SK-N-SH (cell line): ENCODE measurements at regions not wholly inside any gene's neighbourhood (a gene's known extent, or its start where the extent isn't known, plus 50 kb on each side); places are given as distances from the start of the nearest gene placed in this dataset.

Source experiments
- EP300 ChIP-seq, 2 experiments: IDR thresholded peaks; 2 replicates each; pipeline versions ENCODE4 v1.4.0 to v1.6.1; 2012; ENCODE audit warnings: borderline replicate concordance in 1 of 2, low read depth in 1 of 2, low read length in 1 of 2
- GATA2 ChIP-seq: sonication (generic); formaldehyde crosslinking; IDR thresholded peaks from 2 replicates; pipeline ENCODE4 v1.5.0; 2020; ENCODE audit warnings: mild to moderate bottlenecking, missing genetic modification reagents
- JUND ChIP-seq: IDR thresholded peaks from 2 replicates; pipeline ENCODE4 v1.4.0; 2012
- NRF1 ChIP-seq: IDR thresholded peaks from 2 replicates; pipeline ENCODE4 v1.6.1; 2012; ENCODE audit warnings: low read depth, mild to moderate bottlenecking, low read length
- SMC3 ChIP-seq: IDR thresholded peaks from 2 replicates; pipeline ENCODE4 v1.6.1; 2012; ENCODE audit warnings: low read depth, low read length, improper control_type of control experiment
- TAF1 ChIP-seq: IDR thresholded peaks from 2 replicates; pipeline ENCODE4 v1.6.1; 2012; ENCODE audit warnings: low read depth, mild to moderate bottlenecking, low read length, moderate library complexity, borderline replicate concordance
- TF ChIP-seq, protein P1 (sequence below): IDR thresholded peaks from 2 replicates; pipeline ENCODE4; 2012
- TF ChIP-seq, protein P2 (sequence below): fragments of 200-600 bp; sonication (generic); IDR thresholded peaks from 2 replicates; pipeline ENCODE4 v1.6.1; 2017; ENCODE audit warnings: antibody characterized with exemption, mild to moderate bottlenecking, moderate library complexity
- TF ChIP-seq, protein P3 (sequence below): IDR thresholded peaks from 2 replicates; pipeline ENCODE4 v1.4.0; 2012; ENCODE audit warnings: low read depth, borderline replicate concordance
- TF ChIP-seq, protein P4 (sequence below): IDR thresholded peaks from 2 replicates; pipeline ENCODE4 v1.4.0; 2012; ENCODE audit warnings: low read depth

DNA sequence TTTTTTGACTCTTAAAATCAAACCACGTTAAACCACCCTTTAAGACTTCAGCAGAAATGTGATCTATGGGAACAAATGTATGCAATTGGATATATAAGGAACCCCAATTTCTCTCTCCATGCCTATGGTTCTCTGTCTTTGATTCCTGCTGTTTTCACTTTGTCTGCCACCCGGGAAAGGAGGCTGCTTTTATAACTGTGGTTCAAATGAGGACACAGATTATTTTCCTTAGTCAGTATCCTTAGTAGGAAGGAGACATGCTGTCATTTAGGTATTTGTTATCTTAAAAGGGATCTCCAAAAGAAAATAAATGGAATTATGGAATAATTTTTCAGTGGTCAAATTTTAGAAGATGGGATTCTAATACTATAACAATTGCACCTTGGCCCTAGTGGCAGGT lies 176.1 kb upstream of the NREP start:
- TF ChIP-seq, protein P1, sequence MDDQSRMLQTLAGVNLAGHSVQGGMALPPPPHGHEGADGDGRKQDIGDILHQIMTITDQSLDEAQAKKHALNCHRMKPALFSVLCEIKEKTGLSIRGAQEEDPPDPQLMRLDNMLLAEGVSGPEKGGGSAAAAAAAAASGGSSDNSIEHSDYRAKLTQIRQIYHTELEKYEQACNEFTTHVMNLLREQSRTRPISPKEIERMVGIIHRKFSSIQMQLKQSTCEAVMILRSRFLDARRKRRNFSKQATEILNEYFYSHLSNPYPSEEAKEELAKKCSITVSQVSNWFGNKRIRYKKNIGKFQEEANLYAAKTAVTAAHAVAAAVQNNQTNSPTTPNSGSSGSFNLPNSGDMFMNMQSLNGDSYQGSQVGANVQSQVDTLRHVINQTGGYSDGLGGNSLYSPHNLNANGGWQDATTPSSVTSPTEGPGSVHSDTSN, result peak; percentile 17; the same call in 1 of the 2 replicates
- TF ChIP-seq NRF1 (no peak), JUND (no peak), GATA2 (CRISPR knock-in tag) (no peak), EP300 (IDR thresholded peaks at IDR 0.05; ENCODE audit: borderline replicate concordance in 1 of 2, low read depth in 1 of 2, low read length in 1 of 2) (no peak; a peak in 2 of 4 replicates), SMC3 (no peak), TAF1 (no peak)
- TF ChIP-seq, protein P2, sequence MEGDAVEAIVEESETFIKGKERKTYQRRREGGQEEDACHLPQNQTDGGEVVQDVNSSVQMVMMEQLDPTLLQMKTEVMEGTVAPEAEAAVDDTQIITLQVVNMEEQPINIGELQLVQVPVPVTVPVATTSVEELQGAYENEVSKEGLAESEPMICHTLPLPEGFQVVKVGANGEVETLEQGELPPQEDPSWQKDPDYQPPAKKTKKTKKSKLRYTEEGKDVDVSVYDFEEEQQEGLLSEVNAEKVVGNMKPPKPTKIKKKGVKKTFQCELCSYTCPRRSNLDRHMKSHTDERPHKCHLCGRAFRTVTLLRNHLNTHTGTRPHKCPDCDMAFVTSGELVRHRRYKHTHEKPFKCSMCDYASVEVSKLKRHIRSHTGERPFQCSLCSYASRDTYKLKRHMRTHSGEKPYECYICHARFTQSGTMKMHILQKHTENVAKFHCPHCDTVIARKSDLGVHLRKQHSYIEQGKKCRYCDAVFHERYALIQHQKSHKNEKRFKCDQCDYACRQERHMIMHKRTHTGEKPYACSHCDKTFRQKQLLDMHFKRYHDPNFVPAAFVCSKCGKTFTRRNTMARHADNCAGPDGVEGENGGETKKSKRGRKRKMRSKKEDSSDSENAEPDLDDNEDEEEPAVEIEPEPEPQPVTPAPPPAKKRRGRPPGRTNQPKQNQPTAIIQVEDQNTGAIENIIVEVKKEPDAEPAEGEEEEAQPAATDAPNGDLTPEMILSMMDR, result no peak
- TF ChIP-seq, protein P3, sequence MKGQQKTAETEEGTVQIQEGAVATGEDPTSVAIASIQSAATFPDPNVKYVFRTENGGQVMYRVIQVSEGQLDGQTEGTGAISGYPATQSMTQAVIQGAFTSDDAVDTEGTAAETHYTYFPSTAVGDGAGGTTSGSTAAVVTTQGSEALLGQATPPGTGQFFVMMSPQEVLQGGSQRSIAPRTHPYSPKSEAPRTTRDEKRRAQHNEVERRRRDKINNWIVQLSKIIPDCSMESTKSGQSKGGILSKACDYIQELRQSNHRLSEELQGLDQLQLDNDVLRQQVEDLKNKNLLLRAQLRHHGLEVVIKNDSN, result no peak
- TF ChIP-seq, protein P4, sequence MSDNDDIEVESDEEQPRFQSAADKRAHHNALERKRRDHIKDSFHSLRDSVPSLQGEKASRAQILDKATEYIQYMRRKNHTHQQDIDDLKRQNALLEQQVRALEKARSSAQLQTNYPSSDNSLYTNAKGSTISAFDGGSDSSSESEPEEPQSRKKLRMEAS, result no peak
